Glomerular visceral epithelial cell (primary cell): ENCODE measurements at regions not wholly inside any gene's neighbourhood (a gene's known extent, or its start where the extent isn't known, plus 50 kb on each side); places are given as distances from the start of the nearest gene placed in this dataset.

Experiments used
- DNase-seq: peaks from one replicate; pipeline ENCODE4 v3.0.0-alpha.2; 2016; ENCODE audit errors: extremely low spot score

DNA sequence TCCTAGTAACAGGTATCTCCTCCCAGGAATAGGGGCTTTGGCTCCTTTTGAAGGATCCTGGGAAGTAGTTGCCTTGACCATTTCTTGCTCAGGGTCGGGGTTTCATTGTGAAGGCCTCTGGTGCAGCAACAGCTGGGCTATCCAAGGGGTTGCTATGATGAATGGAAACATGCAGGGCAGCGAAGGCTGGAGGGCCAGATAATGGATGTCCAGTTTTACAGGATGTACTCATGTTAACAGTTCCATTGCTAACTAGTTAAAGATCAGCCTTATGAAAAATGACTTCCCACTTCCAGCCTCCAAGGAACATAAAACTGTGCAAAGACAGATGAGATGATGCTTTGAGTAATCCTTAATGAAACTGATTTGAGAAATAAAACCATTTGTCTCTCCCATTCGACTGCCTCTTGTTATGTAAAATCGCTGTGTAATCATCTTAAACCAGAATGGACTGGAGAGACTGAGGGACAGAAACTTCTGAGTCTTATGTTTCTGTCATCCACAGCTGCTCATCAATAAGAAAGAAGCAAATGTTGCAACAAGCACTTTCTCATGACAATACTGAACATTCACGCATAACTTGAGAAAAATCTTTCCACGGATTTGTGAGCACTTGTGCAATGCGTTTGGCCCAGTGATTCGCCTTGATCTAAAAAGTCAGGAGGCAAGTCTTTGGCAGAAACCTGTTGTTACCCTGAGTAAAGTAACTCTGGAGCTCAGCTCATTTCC, 473.5 kb upstream of the RGMA start:
- DNase-seq = no peak

DNA sequence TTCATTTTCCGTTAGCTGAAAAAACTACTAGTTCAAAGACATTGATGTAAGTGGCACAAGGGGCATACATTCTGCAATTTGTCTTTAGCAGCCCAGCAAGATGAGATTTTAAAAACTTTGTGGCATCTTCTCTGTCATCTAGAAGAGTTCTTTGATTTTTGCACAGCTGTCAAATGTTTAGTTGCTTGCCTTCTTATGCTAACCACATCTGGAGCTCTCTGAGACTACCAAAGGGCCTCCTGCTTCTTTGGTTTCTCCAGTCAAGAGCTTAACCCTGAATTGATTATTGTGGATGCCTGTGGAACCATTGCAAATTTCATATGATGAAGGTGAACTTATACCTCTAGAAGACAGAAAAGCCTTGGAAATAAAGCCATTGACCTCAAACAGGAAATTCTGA, 468.7 kb upstream of the RGMA start:
- DNase-seq = no peak

DNA sequence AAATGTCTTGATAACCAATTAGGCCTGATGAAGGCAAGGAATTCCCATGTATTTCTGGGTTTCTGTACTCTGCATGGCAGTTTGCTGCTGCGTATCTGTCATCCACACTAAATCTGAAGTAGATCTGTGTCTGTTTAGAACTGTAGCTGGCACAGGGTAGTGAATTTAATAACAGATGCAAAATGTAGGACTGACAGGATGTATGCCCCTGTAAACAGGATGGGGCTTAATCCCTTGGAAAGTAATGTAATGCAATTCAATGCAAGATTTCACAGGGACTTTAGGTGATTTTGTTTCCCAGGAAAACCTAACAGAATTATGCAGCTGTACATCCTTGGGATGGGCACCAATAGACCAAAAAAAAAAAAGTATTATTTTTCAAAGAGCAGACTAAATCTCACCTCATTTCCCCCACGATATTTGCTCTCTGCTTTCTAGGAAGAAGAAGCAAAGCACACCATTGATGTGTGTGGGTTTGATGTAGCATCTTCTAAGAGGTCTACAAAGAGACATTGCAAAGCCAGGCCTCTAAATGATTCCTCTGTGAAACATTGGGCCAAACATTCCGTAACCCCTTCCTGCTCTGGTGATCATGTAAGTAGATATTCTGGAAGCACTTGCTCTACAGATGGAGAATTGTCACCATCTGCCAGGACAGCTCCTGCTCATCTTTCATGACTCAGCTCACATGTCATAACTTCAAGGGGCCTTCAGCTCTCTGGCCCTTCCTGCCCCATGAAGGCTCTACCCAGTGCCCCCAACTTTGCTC, 464.3 kb upstream of the RGMA start:
- DNase-seq = no peak

DNA sequence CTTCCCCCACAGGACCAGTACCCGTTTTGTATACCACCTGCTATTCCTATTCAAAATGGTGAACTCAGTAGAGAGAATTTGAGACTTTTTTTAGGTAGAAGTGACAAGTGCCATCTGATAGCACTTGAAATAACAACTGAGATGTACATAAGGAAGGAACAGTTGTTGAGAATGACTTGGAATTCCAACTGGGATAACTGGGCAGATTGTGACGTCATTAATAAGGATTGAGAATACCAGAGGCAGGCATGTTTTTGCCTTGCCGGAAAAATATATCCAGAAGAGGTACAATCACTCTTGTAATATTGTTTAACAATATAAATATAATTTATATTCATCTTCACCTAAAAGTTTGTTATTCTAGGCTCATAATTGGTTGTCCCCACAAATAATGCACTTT, 454.1 kb upstream of the RGMA start:
- no peak for DNase-seq

DNA sequence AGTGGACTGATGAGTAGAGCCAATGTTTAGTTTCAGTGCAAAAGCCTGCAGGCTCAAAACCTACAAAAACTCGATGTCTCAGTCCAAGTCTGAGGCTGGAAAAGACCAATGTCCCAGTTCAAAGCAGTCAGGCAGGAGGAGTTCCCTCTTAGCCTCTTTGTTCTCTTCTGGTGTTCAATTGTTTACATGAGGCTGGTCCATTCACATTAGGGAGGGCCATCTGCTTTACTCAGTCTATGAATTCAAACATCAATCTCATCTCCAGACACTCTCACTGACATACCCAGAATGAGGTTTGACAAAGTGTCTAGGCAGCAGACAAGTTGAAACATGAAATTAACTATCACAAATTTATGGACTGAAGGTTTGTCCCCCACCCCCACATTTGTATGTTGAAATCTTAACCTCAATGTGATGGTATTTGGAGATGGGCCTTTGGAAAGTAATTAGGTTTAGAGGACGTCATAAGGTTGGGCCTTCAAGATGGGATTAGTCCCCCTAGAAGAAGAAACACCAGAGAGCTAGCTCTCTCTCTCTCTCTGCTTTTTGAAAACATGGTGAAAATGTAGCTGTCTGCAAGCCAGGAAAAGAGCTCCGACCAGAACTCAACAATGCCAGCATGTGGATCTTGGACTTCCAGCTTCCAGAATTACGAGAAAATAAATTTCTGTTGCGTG, 438.5 kb upstream of the RGMA start:
- DNase-seq = no peak

DNA sequence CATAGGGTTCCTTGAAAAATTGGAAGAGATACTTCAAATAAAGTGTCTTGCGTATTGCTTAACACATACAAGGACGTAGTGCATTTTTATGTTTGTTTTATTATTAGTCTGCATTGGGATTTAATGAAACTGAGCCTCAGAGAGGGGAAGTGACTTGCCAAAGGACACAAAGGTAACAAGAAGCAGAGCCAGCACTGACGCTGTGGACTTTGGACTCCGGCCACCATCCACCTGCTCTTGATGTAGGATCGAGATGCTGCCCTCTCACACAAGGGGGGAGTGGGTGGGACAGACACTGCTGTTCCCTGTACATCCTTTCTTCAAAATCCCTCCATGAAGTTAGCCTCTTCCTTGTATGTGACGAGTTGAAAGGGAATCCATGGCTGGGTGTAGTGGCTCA, 435.4 kb upstream of the RGMA start:
- no peak for DNase-seq

DNA sequence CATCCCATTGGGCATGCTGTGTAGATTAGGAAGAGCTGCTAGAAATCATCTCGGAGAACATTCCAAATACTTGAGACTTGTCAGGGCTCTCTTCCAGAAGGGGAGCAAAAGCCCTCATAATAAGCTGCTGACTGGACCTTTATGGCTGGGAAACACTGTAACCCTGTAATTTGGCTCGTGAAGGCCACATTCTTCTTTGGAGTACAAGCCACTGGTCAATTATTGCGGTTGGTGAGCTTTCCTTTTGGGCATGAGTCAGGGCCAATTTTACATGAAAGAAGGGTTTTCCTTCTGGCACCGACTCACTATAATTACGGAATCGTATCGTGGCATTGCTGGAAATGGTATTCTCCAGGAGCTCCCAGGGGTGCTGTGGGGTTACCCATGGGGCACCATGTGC, 434.5 kb upstream of the RGMA start:
- no peak for DNase-seq

DNA sequence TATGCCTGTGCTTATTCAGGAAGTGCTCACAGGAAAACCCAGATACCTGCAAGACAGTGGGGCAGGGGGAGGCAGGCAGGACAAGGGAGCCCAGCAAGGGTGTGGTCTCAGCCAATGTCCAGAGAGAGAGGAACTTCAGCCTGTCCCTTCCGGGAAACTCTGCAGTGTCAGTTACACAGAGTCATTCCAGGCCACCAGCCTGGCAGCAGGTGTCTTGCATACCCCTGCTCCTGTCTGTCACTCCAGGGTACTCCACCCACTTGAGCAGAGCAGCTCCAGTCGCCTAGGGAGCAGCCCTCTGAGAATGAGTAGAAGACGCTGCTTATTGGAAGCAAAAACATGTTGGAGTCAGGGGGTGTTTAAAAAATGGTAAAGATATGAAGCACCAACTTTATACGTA, 431.2 kb upstream of the RGMA start:
- no peak for DNase-seq

DNA sequence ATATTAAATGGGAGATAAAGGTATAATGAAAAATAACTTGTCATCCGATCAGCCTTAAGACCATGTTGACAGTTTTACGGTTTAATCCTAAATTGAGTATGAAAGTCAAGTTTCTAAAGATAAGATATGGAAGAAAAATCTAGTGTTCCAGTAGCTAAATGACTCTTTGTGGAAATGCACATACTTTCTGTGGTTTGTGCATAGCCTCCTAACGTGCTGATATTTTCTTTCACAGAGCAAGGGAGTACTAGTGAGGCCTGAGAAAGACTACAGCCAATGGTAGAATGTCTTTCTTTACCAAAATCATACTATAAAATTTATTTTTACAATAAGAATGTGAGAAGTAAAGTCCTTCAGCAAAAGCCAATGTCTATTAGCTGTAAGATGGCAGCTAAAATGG, 430.6 kb upstream of the RGMA start:
- DNase-seq = no peak

DNA sequence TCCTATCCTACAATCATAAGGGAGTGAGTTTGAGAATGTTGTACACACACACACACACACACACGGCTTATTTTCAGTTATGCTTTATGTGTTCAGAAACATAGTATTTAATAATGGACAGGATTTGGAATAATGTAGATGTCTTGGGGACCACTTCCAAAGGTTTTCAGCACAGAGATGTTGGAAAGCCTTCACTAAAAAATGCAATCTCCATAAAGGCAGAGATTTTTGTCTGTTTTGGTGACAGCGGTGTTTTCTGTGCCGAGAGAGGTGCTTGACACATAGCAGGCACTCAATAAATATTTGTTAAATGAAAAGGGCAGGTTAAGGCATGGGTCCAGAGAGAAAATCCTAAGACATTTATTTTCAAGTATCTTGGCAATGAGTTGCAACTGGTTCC, 428.2 kb upstream of the RGMA start:
- no peak for DNase-seq

DNA sequence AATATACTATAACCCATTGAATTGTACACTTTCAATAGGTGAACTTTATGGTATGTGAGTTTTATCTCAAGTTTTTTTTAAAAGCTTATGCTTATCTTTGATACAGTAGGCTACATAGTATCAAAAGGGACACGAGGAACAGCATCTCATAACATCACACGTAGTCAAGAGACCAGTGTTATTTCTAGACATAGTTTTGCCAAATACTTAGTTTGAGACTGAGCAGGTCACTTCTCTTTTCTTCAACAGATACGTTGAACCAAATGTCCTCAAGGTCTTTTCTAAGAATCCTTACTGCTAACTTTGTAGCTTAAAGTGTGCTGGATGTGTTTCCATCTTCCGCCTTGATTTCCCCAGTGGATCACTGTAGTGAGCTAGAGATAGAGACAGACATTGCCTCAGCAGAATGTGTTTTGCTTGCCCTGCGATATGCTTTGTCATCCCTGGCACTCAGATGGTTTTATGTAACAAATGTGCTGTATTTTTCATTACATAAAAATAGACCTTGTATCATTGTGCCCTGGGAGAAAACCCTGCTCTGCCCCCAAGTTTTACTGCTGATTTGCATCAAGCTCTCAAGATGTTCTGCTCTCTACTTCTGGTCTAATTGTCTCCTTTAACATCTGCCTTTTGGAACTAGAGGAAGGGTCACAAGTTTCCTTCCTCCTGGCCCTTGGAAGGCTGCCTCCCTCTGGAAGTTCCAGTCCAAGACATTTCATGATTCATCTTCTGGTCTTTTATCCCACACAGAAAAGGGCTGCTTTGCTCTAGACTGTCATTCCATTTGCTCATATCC, 426.4 kb upstream of the RGMA start:
- DNase-seq = no peak

DNA sequence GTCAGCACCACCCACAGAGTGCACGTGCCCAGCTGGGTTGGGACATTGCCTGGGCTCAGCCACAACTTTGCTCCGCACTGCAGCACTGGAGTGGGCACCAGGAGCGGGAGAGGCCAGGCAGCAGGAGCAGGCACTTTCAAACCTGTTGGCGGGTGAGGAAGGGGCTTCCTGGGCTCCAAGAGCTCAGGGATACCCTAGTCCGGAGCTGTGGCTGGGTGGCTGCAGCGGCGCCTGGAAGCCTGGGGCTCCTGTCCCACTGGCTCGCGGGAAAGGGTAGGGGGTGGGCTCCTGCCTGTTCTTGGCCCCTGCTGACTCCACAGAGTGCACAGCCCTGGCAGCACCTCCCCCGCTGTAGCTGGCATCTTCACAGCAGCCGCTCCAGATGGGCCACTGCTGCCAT, 417.6 kb upstream of the RGMA start:
- no peak for DNase-seq

DNA sequence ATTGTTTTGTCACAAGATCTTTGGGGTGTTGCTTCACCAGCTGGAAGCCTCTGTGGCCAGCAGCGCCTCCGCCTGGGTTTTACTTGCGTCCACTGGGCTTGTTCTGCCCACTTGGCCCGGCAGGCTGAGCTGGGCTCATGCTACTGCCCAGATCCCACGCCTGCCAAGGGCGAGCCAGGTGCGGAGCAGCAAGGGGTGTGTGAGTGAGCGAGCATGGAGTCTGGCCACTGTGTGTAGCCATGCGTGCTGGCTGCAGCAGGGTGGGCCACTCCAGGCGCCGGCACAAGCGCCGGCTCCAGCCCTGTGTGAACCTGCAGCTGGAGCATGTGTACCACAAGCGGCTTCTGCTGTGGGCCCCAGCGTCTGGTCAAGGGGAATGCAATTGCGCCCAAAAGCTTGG, 416.5 kb upstream of the RGMA start:
- DNase-seq = no peak

DNA sequence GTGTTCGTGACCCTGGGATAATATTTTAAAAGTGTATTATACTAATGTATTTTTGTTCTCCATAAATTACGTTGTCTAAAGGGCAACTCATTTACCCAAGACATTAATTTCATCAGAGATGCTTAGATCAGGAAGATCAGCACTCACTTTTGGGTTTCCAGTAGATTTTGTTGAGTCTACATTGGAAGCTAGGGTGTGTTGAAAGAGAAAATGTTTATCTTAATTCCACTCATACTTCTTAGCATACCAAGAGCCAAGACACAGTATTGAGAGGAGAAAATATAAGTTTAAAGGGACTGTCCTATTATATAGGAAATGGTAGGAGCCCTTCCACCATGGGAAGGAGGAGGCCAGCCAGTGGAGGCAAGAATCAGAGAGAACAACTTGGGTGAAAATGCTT, 412.9 kb upstream of the RGMA start:
- no peak for DNase-seq

DNA sequence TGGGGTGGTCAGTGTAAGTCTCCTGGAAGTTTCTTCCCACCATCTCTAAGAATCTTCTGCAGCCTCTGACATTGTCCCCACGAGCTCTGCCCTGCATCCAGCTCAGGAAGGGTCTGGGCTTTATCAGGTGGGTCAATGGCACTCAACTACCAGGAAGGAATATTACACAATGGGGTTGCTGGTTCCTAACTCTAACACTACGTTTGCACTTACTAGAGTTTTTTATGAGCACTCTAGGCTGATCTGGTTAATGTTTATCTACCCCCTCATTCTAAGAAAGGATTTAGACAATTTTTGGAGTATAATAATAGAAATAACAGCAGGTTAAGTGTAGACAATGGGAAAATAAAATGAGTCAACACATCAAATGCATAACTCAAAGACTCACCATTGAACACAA, 411.1 kb upstream of the RGMA start:
- DNase-seq = no peak

DNA sequence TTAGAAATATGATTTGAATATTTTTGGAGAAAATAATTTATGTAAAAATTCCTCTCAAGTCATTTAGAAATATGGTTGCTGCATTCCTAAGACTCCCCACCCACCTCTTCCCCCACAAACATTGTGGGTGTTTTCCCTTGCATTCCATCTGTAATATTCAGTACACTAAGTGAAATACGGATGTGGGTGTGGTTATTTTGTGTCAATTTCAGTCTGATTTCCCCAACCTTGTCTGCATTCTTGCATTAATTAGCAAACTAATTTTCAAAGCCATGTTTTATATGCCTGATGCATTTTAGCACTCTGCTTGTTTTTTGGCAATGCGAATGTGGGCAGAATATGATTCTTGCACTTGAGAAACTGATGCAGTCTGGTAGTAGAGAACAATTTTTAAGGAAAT, 408.3 kb upstream of the RGMA start:
- no peak for DNase-seq

DNA sequence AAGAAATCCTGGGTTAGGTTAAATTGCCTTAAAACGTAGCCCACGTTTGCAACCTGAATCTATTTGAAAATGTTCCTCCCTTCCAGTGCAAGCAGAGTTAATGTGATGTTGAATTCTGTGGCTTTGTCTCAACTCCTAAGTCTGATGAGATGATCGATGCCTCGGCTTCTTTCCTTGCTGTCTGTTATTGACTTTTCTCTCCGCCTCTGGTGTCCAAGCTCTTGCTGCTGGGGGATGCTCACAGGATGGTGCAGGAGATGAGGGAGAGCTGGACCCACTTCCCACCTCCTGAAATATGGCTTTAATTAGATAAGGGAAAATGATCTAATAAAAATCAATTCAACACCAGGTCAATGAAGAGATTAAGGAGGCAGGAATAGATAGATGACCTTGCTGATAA, 407.9 kb upstream of the RGMA start:
- DNase-seq = no peak

DNA sequence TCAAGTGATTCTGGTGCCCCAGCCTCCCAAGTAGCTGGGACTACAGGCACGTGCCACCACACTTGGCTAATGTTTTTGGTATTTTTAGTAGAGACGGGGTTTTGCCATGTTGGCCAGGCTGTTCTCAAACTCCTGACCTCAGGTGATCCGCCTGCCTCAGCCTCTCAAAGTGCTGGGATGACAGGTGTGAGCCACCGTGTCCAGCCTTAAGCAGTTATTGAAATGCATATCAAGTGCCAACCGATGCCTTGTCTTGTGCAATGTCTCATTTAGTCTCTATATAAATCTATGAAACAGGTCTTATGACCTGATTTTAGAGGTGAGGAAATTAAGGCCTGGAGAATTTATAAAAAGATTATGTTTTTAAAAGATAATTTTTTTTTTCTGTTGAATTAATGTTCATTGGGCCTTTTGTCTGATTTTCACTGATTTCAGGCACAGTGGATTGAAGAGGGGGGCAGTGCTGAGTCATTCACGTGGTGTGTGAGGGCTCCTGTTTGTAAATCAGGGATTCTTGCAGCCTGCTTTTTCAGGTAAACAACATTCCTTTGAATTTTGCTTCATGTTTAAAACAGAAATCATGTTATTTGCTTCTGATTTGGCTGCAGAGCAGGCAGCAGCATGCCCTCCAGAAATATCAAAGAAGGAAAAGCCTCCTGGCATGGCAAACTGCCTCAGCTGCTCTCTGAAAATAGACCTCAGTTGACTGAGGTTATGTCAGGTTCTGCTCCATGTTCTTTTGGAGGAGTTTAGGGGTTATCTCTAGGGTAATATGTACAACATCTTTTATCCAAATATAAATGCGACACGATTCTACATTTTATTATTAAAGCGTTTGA, 407.0 kb upstream of the RGMA start:
- DNase-seq = no peak

DNA sequence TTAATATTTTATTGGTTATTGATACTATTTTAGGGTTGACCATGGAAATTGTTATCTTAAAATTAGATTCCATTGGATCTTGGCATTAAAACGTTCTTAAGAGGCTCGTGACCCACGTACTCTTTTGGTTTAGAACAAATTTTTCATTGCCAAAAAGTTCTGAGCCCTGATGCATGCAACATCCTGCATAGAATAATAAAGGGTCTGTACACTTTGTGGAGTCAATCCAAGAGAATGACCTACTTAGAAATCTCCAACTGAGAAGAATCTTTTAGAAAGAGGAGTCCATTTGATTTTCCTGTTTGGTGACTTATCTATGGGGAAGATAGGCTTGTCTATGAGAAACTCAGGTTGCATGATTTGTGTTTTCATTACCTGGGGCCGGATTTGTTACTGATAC, 404.2 kb upstream of the RGMA start:
- DNase-seq = no peak

DNA sequence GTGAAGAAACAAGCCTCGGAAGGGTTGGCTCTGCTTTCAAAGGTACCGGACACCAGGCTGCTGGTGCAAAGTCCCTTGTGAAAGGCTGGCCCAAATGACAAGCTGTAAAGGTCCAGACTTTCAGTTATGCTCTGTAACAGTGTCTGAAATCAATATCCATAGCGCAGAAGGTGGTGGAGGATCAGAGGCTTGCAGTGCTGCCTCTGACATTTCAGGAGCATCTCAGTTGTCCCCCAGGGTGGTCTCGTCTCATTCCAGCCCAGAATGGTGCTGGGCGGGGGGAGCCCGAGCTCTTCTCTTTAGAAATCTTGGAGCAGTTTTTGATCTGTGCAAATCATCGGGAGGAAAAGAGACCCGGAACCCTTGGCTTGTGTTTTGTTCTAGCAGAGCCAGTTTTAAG, 402.3 kb upstream of the RGMA start:
- DNase-seq = no peak

DNA sequence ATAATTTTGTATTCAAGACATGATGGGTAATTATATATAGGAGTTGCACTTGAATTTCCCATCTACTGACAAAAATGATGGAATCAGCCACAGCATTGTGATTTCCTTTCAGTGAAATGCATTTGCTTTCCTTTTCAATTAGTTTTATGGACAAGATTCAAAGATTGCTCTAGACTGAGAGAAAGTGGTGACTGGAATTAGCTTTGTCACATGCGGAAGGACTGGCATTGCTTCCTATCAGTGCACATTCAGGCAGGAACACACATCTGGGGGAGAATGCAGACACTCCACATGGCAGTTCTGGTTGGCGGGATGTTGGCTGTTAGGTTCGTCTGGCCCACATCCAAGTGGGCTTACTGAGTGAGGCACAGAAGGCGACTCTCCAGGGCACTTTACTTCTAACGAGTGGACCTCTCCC, 399.3 kb upstream of the RGMA start:
- no peak for DNase-seq
